ENCODE measurements at regions not wholly inside any gene's neighbourhood (a gene's known extent, or its start where the extent isn't known, plus 50 kb on each side); places are given as distances from the start of the nearest gene placed in this dataset.

- no peak for DNase-seq
Observed at GRCh38 chr22:47987885-47988515, 1225.5 kb downstream of the TBC1D22A start.

- DNase-seq: no peak
Observed at GRCh38 chr22:47976219-47976618, 1213.8 kb downstream of the TBC1D22A start.

- no peak for DNase-seq
Observed at GRCh38 chr22:47967831-47968230, 1205.4 kb downstream of the TBC1D22A start.

GRCh38 chr22:47966316-47966715 is 1203.9 kb downstream of the TBC1D22A start:
- no peak for DNase-seq

GRCh38 chr22:47965896-47966295 is 1203.4 kb downstream of the TBC1D22A start:
- no peak for DNase-seq

GRCh38 chr22:47965066-47965465 is 1202.6 kb downstream of the TBC1D22A start:
- DNase-seq: no peak

GRCh38 chr22:47963660-47964059 is 1201.2 kb downstream of the TBC1D22A start:
- no peak for DNase-seq

- DNase-seq: no peak
Observed at GRCh38 chr22:47957649-47958048, 1195.2 kb downstream of the TBC1D22A start.

- DNase-seq: no peak
Observed at GRCh38 chr22:47954107-47954506, 1191.7 kb downstream of the TBC1D22A start.

- no peak for DNase-seq
Observed at GRCh38 chr22:47944941-47945340, 1182.5 kb downstream of the TBC1D22A start.

- no peak for DNase-seq
Observed at GRCh38 chr22:47943729-47944700, 1181.6 kb downstream of the TBC1D22A start.

GRCh38 chr22:47940211-47940610 is 1177.8 kb downstream of the TBC1D22A start:
- DNase-seq: no peak

- no peak for DNase-seq
Observed at GRCh38 chr22:47933891-47934290, 1171.4 kb downstream of the TBC1D22A start.

GRCh38 chr22:47933226-47933625 is 1170.8 kb downstream of the TBC1D22A start:
- DNase-seq: no peak

GRCh38 chr22:47929646-47930185 is 1167.3 kb downstream of the TBC1D22A start:
- no peak for DNase-seq

- no peak for DNase-seq
Observed at GRCh38 chr22:47929073-47929472, 1166.6 kb downstream of the TBC1D22A start.

GRCh38 chr22:47928631-47929030 is 1166.2 kb downstream of the TBC1D22A start:
- no peak for DNase-seq

- no peak for DNase-seq
Observed at GRCh38 chr22:47927648-47928210, 1165.3 kb downstream of the TBC1D22A start.

GRCh38 chr22:47923011-47923427 is 1160.6 kb downstream of the TBC1D22A start:
- no peak for DNase-seq

- DNase-seq: no peak
Observed at GRCh38 chr22:47921906-47922305, 1159.5 kb downstream of the TBC1D22A start.

GRCh38 chr22:47920380-47920959 is 1158.0 kb downstream of the TBC1D22A start:
- DNase-seq: no peak

GRCh38 chr22:47919893-47920292 is 1157.4 kb downstream of the TBC1D22A start:
- no peak for DNase-seq

- no peak for DNase-seq
Observed at GRCh38 chr22:47919001-47919441, 1156.6 kb downstream of the TBC1D22A start.
